WERI-Rb-1 (cell line): ENCODE measurements at regions not wholly inside any gene's neighbourhood (a gene's known extent, or its start where the extent isn't known, plus 50 kb on each side); places are given as distances from the start of the nearest gene placed in this dataset.
A peak's percentile ranks its signal among the peaks of the same experiment; 100 is the strongest.
"Not testable (repeated sequence)": the region's sequence is repeated elsewhere in the genome, so short reads cannot be mapped to it uniquely, and the experiment has no call there.

ENCODE experiments used
- DNase-seq: peaks from one replicate; pipeline ENCODE4 v3.0.0-alpha.2; 2020
- H3K27ac ChIP-seq: fragments of 250-450 bp; sonication (Bioruptor Pico); 2 replicates; pipeline ENCODE4 v1.5.1; 2020; ENCODE audit warnings: mild to moderate bottlenecking, moderate library complexity
- H3K27me3 ChIP-seq: fragments of 250-450 bp; sonication (Bioruptor Pico); 2 replicates; pipeline ENCODE4 v1.5.1; 2021; ENCODE audit warnings: mild to moderate bottlenecking, low read depth, moderate library complexity; ENCODE audit not compliant: insufficient read depth, severe bottlenecking
- H3K36me3 ChIP-seq: fragments of 250-450 bp; sonication (Bioruptor Pico); 2 replicates; pipeline ENCODE4 v1.5.1; 2020; ENCODE audit warnings: mild to moderate bottlenecking, moderate library complexity
- H3K4me3 ChIP-seq: 2 replicates; pipeline ENCODE4 v1.5.1; 2011; ENCODE audit warnings: low read depth, mild to moderate bottlenecking, control low read depth, low read length
- H3K9me3 ChIP-seq: fragments of 250-450 bp; sonication (Bioruptor Pico); 2 replicates; pipeline ENCODE4 v1.5.1; 2021; ENCODE audit warnings: mild to moderate bottlenecking, moderate library complexity; ENCODE audit not compliant: severe bottlenecking
- CTCF ChIP-seq: IDR thresholded peaks from 2 replicates; pipeline ENCODE4 v1.5.1; 2011; ENCODE audit warnings: low read depth, mild to moderate bottlenecking, control low read depth, inconsistent platforms, low read length

GRCh38 chr9:14993901-14994554, 83.8 kb upstream of the FREM1 start:
- TF ChIP-seq CTCF: no peak
- H3K27ac ChIP-seq: no peak overlapping the region
- no peak for DNase-seq

GRCh38 chr9:14993061-14993800, 83.0 kb upstream of the FREM1 start:
- no peak overlapping the region for H3K27ac ChIP-seq
- no peaks in the 10 kb centered on the region for H3K36me3 ChIP-seq
- H3K27me3 ChIP-seq: no peaks in the 10 kb centered on the region
- TF ChIP-seq CTCF: no peak
- peaks cover 3% of the 10 kb centered on the region for H3K9me3 ChIP-seq
- peak overlapping the region; percentile 48 for H3K4me3 ChIP-seq
- peak; percentile 72 for DNase-seq

More at GRCh38 chr9:14993901-14994554, 83.8 kb upstream of the FREM1 start:
- peaks cover 3% of the 10 kb centered on the region for H3K9me3 ChIP-seq
- H3K4me3 ChIP-seq: peak overlapping the region; percentile 48
- no peaks in the 10 kb centered on the region for H3K27me3 ChIP-seq
- no peaks in the 10 kb centered on the region for H3K36me3 ChIP-seq

GRCh38 chr9:14992516-14992915, 82.3 kb upstream of the FREM1 start:
- H3K27me3 ChIP-seq: no peaks in the 10 kb centered on the region
- H3K27ac ChIP-seq: no peak overlapping the region
- no peak for TF ChIP-seq CTCF
- peak overlapping the region; percentile 48 for H3K4me3 ChIP-seq
- no peak for DNase-seq
- H3K9me3 ChIP-seq: peaks cover 3% of the 10 kb centered on the region
- no peaks in the 10 kb centered on the region for H3K36me3 ChIP-seq

GRCh38 chr9:14992081-14992480, 81.9 kb upstream of the FREM1 start:
- no peak overlapping the region for H3K4me3 ChIP-seq

GRCh38 chr9:14990647-14991046, 80.4 kb upstream of the FREM1 start:
- H3K4me3 ChIP-seq, H3K27me3 ChIP-seq, DNase-seq, H3K9me3 ChIP-seq, H3K27ac ChIP-seq, H3K36me3 ChIP-seq: not testable (repeated sequence)

More at GRCh38 chr9:14992081-14992480, 81.9 kb upstream of the FREM1 start:
- Histone ChIP-seq H3K27ac (no peak overlapping the region), H3K27me3 (no peaks in the 10 kb centered on the region), H3K9me3 (peaks cover 3% of the 10 kb centered on the region), H3K36me3 (no peaks in the 10 kb centered on the region)
- TF ChIP-seq CTCF: no peak
- DNase-seq: no peak

GRCh38 chr9:14989811-14990210, 79.6 kb upstream of the FREM1 start:
- no peak for DNase-seq
- TF ChIP-seq CTCF: no peak
- Histone ChIP-seq H3K36me3 (no peaks in the 10 kb centered on the region), H3K4me3 (no peak overlapping the region), H3K9me3 (peaks cover 3% of the 10 kb centered on the region), H3K27ac (no peak overlapping the region), H3K27me3 (no peaks in the 10 kb centered on the region)

GRCh38 chr9:14989336-14989735, 79.1 kb upstream of the FREM1 start:
- not testable (repeated sequence) for H3K27ac ChIP-seq, H3K4me3 ChIP-seq

More at GRCh38 chr9:14989336-14989735, 79.1 kb upstream of the FREM1 start:
- DNase-seq, H3K27me3 ChIP-seq, H3K9me3 ChIP-seq, H3K36me3 ChIP-seq: not testable (repeated sequence)
